ENCODE measurements at regions not wholly inside any gene's neighbourhood (a gene's known extent, or its start where the extent isn't known, plus 50 kb on each side); places are given as distances from the start of the nearest gene placed in this dataset.
A peak's percentile ranks its signal among the peaks of the same experiment; 100 is the strongest.
"Not testable (repeated sequence)": the region's sequence is repeated elsewhere in the genome, so short reads cannot be mapped to it uniquely, and the experiment has no call there.

- TF ChIP-seq CTCF (IDR thresholded peaks at IDR 0.05; ENCODE audit: low read depth, low read length, missing input control), result no peak
- no peak for TF ChIP-seq TAF1 (conservative IDR thresholded peaks at IDR 0.05)
- peak; percentile 6 for TF ChIP-seq FOXA2 (IDR thresholded peaks at IDR 0.05)
- peak; percentile 47 for TF ChIP-seq SP1 (IDR thresholded peaks at IDR 0.05)
- no peak for TF ChIP-seq GABPA (IDR thresholded peaks at IDR 0.05 in 1 of 2, conservative IDR thresholded peaks at IDR 0.05 in 1 of 2)
- peak; percentile 63 to 65 for TF ChIP-seq RXRA (IDR thresholded peaks at IDR 0.05)
- no peak for TF ChIP-seq MAX (IDR thresholded peaks at IDR 0.05)
- peak in 1 of 2 donors; percentile 42 for TF ChIP-seq JUND (IDR thresholded peaks at IDR 0.05)
- TF ChIP-seq ATF3 (IDR thresholded peaks at IDR 0.05), result no peak
Measured at GRCh38 chr13:109998037-109998436, 211.7 kb upstream of the IRS2 start (continued).

- H3K9ac ChIP-seq (ENCODE audit: low read depth in 1 of 2, low read length in 2 of 2); DNase-seq (ENCODE audit: low spot score); H3K4me3 ChIP-seq (ENCODE audit: low read depth in 1 of 3, low read length in 3 of 3); H3K27me3 ChIP-seq (ENCODE audit: control insufficient read depth in 4 of 4, insufficient read depth in 4 of 4, low read length in 3 of 4); H3K36me3 ChIP-seq (ENCODE audit: control insufficient read depth in 4 of 4, insufficient read depth in 3 of 4, low read depth in 1 of 4, low read length in 3 of 4); H3K27ac ChIP-seq (ENCODE audit: low read depth in 1 of 2, low read length in 2 of 2); H3K9me3 ChIP-seq (ENCODE audit: control insufficient read depth in 4 of 4, low read length in 3 of 4): not testable (repeated sequence)
- WGBS, result 93% methylated on average over 5 of the region's 5 CpGs
- H3K4me1 ChIP-seq (ENCODE audit: control insufficient read depth in 4 of 4, insufficient read depth in 4 of 4, low read length in 3 of 4), result peaks cover 2 to 28% (median 24%) of the 10 kb centered on the region in 4 donors
Measured at GRCh38 chr13:109997056-109997595, 210.7 kb upstream of the IRS2 start.

- no peaks in the 10 kb centered on the region for H3K27me3 ChIP-seq (ENCODE audit: control insufficient read depth in 4 of 4, insufficient read depth in 4 of 4, low read length in 3 of 4)
- H3K27ac ChIP-seq (ENCODE audit: low read depth in 1 of 2, low read length in 2 of 2), result no peak overlapping the region
- no peak overlapping the region for H3K9ac ChIP-seq (ENCODE audit: low read depth in 1 of 2, low read length in 2 of 2)
- no peak for DNase-seq (ENCODE audit: low spot score)
- 91% methylated on average over 10 of the region's 10 CpGs for WGBS
- H3K9me3 ChIP-seq (ENCODE audit: control insufficient read depth in 4 of 4, low read length in 3 of 4), result no peaks in the 10 kb centered on the region
- H3K4me3 ChIP-seq (ENCODE audit: low read depth in 1 of 3, low read length in 3 of 3), result no peak overlapping the region
- no peak for TF ChIP-seq FOXA2 (IDR thresholded peaks at IDR 0.05)
- TF ChIP-seq RAD21 (IDR thresholded peaks at IDR 0.05), result no peak
- no peak for TF ChIP-seq GABPA (IDR thresholded peaks at IDR 0.05 in 1 of 2, conservative IDR thresholded peaks at IDR 0.05 in 1 of 2)
- no peak for TF ChIP-seq TAF1 (conservative IDR thresholded peaks at IDR 0.05)
- TF ChIP-seq JUND (IDR thresholded peaks at IDR 0.05), result no peak
- no peak for TF ChIP-seq EGR1 (IDR thresholded peaks at IDR 0.05; ENCODE audit: low read depth in 2 of 2)
- H3K4me1 ChIP-seq (ENCODE audit: control insufficient read depth in 4 of 4, insufficient read depth in 4 of 4, low read length in 3 of 4), result peaks cover 2 to 28% (median 24%) of the 10 kb centered on the region in 4 donors
- H3K36me3 ChIP-seq (ENCODE audit: control insufficient read depth in 4 of 4, insufficient read depth in 3 of 4, low read depth in 1 of 4, low read length in 3 of 4), result no peaks in the 10 kb centered on the region
Measured at GRCh38 chr13:109996404-109996960, 210.1 kb upstream of the IRS2 start.

- WGBS, result 96% methylated on average over 2 of the region's 2 CpGs
- H3K36me3 ChIP-seq (ENCODE audit: control insufficient read depth in 4 of 4, insufficient read depth in 3 of 4, low read depth in 1 of 4, low read length in 3 of 4), result no peaks in the 10 kb centered on the region
- no peak overlapping the region for H3K9ac ChIP-seq (ENCODE audit: low read depth in 1 of 2, low read length in 2 of 2)
- no peak overlapping the region for H3K4me3 ChIP-seq (ENCODE audit: low read depth in 1 of 3, low read length in 3 of 3)
- H3K4me1 ChIP-seq (ENCODE audit: control insufficient read depth in 4 of 4, insufficient read depth in 4 of 4, low read length in 3 of 4), result peaks cover 2 to 28% (median 24%) of the 10 kb centered on the region in 4 donors
- H3K27ac ChIP-seq (ENCODE audit: low read depth in 1 of 2, low read length in 2 of 2), result no peak overlapping the region
- no peaks in the 10 kb centered on the region for H3K9me3 ChIP-seq (ENCODE audit: control insufficient read depth in 4 of 4, low read length in 3 of 4)
- no peaks in the 10 kb centered on the region for H3K27me3 ChIP-seq (ENCODE audit: control insufficient read depth in 4 of 4, insufficient read depth in 4 of 4, low read length in 3 of 4)
- no peak for DNase-seq (ENCODE audit: low spot score)
- no peak for TF ChIP-seq RAD21 (IDR thresholded peaks at IDR 0.05)
- TF ChIP-seq HNF4G (IDR thresholded peaks at IDR 0.05), result no peak
- no peak for TF ChIP-seq NR2F2 (IDR thresholded peaks at IDR 0.05)
- no peak for TF ChIP-seq JUND (IDR thresholded peaks at IDR 0.05)
- TF ChIP-seq TAF1 (conservative IDR thresholded peaks at IDR 0.05), result no peak
- TF ChIP-seq RXRA (IDR thresholded peaks at IDR 0.05), result no peak
- no peak for TF ChIP-seq ZBTB33 (IDR thresholded peaks at IDR 0.05)
- no peak for TF ChIP-seq YY1 (IDR thresholded peaks at IDR 0.05)
- no peak for TF ChIP-seq SP1 (IDR thresholded peaks at IDR 0.05)
- no peak for TF ChIP-seq GABPA (IDR thresholded peaks at IDR 0.05 in 1 of 2, conservative IDR thresholded peaks at IDR 0.05 in 1 of 2)
- TF ChIP-seq EGR1 (IDR thresholded peaks at IDR 0.05; ENCODE audit: low read depth in 2 of 2), result no peak
- TF ChIP-seq FOXA1 (IDR thresholded peaks at IDR 0.05), result no peak
- no peak for TF ChIP-seq ATF3 (IDR thresholded peaks at IDR 0.05)
- no peak for TF ChIP-seq REST (IDR thresholded peaks at IDR 0.05)
Measured at GRCh38 chr13:109995578-109995977, 209.2 kb upstream of the IRS2 start.
